ACHN (cell line): ENCODE measurements at regions not wholly inside any gene's neighbourhood (a gene's known extent, or its start where the extent isn't known, plus 50 kb on each side); places are given as distances from the start of the nearest gene placed in this dataset.
A peak's percentile ranks its signal among the peaks of the same experiment; 100 is the strongest.

ENCODE experiments used
- DNase-seq: peaks from one replicate; pipeline ENCODE4 v3.0.0-alpha.2; 2015
- in situ Hi-C: cut with HindIII; loops from 2 replicates; pipeline ENCODE4 v1.10.0; 2017; ENCODE audit warnings: low sequenced_read_pairs, low pct_ligation_motif_present, low pct_unique_long_range_greater_than_20kb

GRCh38 chr12:13786646-13787045, 194.8 kb downstream of the GRIN2B start:
- in situ Hi-C loops = no loop called here
- DNase-seq = no peak

- in situ Hi-C loops = no loop called here
- DNase-seq = no peak
Observed at GRCh38 chr12:13784504-13784903, 196.9 kb downstream of the GRIN2B start.

GRCh38 chr12:13780453-13780852, 200.9 kb downstream of the GRIN2B start:
- in situ Hi-C loops = no loop called here

DNA sequence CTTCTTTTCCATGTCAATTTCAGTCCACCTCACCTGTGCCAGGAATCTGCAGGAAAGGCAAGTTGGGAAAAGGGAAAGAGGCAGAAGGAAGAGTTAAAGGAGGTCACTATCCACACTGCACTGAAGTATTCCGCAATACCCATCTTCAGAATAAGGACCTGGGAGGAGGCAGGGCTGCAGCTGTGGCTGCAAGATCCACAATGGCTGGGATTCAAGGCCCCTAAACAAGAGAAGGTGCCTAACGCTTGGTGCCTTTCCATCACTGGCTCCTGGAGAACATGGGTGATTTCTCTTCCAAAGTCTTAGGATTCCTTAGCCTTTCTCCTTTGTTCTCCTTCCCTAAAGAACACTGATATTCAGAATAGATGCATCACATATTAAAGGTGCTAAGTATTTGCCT, 204.0 kb downstream of the GRIN2B start:
- in situ Hi-C loops = no loop called here
- DNase-seq = no peak

More at GRCh38 chr12:13780453-13780852, 200.9 kb downstream of the GRIN2B start:
- no peak for DNase-seq

DNA sequence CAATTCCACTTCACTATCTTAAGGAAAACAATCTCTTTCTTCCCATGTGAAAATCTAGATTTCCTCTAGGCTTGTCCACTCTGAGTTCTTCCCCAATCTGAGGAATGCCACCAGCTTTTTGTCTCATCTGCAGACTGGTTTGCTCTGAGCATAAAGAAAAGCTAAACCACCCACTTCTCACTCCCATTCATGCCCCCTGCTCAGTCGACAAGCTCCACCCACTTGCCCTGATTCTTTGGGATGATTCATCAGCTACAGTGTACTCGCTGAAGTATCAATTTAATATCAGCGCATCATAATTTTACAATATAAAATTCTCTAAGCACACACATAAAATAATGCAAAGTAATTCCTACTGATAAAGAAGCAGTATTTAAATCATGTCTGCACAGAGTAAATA, 209.1 kb downstream of the GRIN2B start:
- no peak for DNase-seq
- in situ Hi-C loops = no loop called here

DNA sequence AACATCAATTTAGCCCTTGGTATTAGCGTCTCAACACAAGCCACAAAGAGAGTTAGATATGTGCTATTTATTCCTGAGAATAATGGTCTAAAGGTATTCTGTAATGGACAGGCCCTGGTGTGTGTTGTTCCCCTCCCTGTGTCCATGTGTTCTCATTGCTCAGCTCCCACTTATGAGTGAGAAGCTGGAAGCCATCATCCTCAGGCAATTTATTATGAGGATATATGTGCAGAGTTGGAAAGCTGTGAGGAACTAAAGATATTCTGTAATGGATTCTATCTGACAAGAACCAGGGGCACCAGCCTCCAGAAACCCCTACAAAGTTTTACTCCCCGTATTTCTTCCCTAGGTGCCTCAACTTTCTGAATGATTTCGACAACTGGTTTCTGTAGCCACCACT, 210.8 kb downstream of the GRIN2B start:
- no peak for DNase-seq
- in situ Hi-C loops = no loop called here

DNA sequence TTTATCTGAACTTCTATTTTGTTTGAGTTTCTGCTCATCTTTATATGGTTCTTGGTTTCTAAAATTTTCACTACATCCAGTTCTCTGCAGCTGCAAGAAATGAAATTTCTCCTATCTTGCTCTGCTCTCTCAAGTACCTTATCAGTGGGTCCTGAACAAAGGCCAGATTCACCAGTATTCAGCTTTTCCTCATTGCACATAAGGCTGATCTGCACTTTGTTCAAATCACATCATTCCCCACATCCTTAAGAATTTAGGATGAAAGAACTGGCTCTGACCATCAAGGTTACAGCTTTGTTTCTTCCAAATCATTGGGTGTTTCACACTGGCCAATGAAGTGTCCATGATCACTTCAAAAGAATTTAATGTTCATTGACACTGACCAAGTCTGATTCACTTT, 211.4 kb downstream of the GRIN2B start:
- DNase-seq = no peak
- in situ Hi-C loops = no loop called here

DNA sequence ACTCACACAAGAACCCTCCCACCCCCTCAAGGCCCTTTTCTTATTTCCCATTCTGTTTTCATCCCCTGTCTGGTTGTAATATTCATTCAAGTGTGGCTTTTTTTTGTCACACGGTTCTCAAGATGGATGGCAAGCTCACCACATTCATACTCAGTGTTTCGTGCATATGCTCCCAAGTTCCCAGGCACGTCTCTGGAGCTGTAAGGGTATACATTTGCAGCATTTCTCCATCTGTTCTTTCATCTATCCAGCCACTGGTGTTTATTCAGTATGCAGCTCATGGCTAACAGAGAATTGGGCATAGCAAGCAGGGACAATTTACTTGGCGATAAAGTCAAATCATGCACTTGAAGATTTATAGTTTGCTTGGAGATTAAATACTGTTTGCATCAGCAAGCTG, 212.1 kb downstream of the GRIN2B start:
- in situ Hi-C loops = no loop called here
- DNase-seq = no peak

GRCh38 chr12:13764748-13765147, 216.7 kb downstream of the GRIN2B start:
- peak; percentile 12 for DNase-seq
- in situ Hi-C loops = no loop called here

DNA sequence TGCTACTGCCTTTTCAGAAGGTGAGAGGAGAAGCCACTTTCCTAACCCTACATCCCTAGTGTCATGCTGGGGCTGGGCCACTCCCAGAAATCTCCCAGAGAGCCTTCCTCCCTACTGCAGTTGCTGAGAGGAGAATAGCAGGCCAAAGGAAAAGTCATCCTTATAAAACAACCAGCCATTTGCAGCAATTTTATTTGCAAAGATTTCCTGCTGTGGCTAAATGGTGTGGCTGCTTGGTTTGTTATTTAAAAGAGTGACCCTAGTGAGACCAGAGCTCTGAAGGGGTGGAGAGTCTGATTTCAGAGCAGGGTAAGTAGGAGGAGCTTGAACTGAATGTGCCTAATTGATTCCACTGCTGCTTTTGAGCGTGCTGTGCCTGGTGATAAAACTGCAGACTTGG, 232.0 kb downstream of the GRIN2B start:
- in situ Hi-C loops = loop anchor here (25.0 kb wide), 1 partner anchor 188 kb away; no protein-coding TSS in a partner anchor
- DNase-seq = no peak

GRCh38 chr12:13745111-13745860, 236.1 kb downstream of the GRIN2B start:
- in situ Hi-C loops = loop anchor here (25.0 kb wide), 1 partner anchor 192 kb away; no protein-coding TSS in a partner anchor
- DNase-seq = no peak

DNA sequence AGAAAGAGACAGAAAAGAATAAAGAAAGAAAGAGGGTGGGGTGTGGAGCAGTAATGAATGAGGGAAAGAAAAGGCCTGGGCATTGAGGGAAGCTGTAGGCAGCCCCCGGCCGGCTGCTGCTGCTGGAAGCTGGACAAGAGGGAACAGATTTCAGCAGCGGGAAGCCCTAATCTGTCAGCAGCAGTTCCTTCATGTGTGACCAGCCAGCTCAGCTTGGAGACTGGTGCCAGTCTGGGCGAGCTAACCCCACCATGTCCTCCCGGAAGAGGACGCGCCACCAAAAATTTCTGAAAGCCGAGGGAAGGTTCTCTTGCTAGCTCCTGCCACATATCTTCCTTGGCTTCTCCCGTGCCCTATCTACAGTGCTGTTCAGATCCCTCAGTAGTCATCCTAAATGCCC, 236.8 kb downstream of the GRIN2B start:
- in situ Hi-C loops = loop anchor here (25.0 kb wide), 1 partner anchor 193 kb away; no protein-coding TSS in a partner anchor
- no peak for DNase-seq

DNA sequence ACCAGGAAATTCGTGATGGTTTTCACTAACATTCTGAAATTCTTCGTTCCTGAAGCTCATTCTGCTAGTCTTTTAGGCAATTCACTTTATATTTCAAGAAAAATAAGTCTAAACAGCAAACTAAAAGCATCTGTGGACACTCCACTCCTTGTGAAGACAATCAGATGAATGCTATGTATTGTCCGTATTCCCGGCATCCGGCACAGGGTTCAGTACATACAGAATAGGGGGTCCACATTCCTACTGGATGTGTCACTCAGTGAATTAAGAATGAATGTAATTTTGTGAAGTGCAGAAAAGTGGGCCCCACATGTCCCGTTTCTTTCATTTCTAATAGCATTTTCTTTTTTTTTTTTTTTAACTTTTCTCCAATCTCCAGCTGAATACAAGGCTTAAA, 241.3 kb downstream of the GRIN2B start:
- in situ Hi-C loops = loop anchor here (25.0 kb wide), 1 partner anchor 197 kb away; no protein-coding TSS in a partner anchor
- peak; percentile 7 for DNase-seq

- no peak for DNase-seq
- in situ Hi-C loops = loop anchor here (25.0 kb wide), 1 partner anchor 202 kb away; no protein-coding TSS in a partner anchor
Observed at GRCh38 chr12:13735734-13736133, 245.7 kb downstream of the GRIN2B start.

DNA sequence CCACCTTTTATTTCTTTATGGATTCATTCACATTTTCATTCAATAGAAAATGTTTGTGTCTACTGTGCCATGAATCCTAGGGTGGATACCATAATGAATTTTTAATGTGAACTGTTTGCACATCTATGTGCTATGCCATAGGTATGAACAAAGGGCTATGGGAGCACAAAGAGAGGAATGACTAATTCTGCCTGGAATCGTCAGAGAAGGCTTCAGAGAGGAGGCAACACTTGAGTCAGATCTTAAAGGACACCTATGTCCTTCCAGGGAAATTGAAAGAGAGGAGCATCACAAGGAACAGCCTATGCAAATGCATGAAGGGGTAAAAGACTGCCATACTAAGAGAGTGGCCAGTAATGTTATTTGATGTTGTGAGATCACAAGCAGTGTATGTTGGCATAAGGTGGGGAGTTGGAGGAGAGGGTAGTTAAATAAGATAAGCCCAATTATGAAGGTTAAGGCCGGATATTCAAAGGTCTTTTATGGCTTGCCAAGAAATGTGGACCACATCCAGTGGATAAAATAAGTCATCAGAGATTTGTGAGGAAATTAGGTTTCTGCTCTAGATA, 246.7 kb downstream of the GRIN2B start:
- in situ Hi-C loops = loop anchor here (25.0 kb wide), 1 partner anchor 203 kb away; no protein-coding TSS in a partner anchor
- DNase-seq = no peak

DNA sequence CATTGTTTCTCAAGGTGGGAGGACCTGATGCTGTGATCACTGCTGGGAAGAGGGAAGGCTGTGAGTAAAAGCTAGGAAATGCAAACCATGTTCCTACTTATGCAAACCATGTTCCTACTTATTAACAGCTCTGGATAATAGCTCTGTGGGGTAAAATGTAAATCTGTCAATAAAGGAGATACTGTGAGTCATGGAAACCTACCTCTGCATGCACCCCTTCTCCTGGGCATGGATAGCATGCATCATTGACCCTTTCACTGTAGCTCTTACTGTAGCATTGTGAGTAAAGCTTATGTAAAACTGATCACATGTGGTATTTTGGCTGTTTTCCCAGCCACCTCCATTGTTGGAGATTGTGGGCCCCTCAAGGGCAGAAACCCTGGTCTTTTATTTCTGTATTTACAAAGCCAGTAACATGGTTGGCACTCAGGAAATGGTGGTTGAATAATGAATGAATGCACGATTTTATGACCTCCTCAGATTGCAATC, 253.7 kb downstream of the GRIN2B start:
- DNase-seq = peak; percentile 55
- in situ Hi-C loops = loop anchor here (25.0 kb wide), 1 partner anchor 210 kb away; no protein-coding TSS in a partner anchor

DNA sequence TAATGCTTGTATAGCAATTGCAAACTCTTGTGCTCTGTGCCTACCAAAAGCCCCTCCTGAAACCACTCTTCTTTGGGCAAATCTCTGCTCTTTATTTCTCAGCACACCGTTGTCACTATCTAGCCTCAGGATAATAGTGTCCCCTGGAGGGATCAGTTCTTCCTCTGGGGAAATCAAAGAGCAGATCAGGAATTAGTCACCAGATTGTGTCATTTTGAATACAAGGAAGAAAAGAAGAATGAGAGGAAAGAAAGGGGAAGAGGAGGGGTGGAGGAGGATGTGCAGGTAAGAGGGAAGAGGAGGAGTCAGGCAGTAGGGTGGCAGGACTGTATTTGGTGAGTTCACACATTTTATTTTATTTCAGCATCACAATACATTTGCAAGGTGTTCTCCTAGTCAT, 256.4 kb downstream of the GRIN2B start:
- in situ Hi-C loops = loop anchor here (25.0 kb wide), 1 partner anchor 212 kb away; no protein-coding TSS in a partner anchor
- DNase-seq = no peak

- in situ Hi-C loops = no loop called here
- DNase-seq = no peak
Observed at GRCh38 chr12:13724136-13724535, 257.3 kb downstream of the GRIN2B start.

DNA sequence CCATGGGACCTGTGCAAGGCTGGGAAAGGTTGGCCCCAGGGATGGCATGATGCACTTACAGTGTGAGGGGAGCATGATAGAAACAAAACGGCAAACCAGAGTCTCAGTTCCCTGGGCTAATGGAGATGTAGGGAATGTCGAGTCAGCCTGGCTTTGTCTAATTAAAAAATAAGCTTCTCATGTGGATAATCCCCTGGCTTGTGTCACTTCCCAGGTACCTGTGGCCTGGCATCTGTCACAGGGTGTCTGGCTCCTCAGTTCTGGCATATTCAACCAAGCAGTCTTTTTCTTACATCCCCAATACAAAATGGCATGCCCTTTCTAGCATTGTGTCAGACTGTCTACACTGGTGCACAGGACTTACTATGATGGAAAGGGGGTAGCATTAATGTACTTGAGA, 261.4 kb downstream of the GRIN2B start:
- in situ Hi-C loops = no loop called here
- DNase-seq = no peak

- in situ Hi-C loops = no loop called here
- DNase-seq = no peak
Observed at GRCh38 chr12:13718271-13718670, 263.1 kb downstream of the GRIN2B start.
